ENCODE measurements at regions not wholly inside any gene's neighbourhood (a gene's known extent, or its start where the extent isn't known, plus 50 kb on each side); places are given as distances from the start of the nearest gene placed in this dataset.

- no peak for TF ChIP-seq CTCF (IDR thresholded peaks at IDR 0.05)
- no peak for TF ChIP-seq POLR2A (IDR thresholded peaks at IDR 0.05)
These were observed 280.5 kb downstream of the QKI start for GRCh38 chr6:163694988-163695398.
